EH (cell line): ENCODE measurements at regions not wholly inside any gene's neighbourhood (a gene's known extent, or its start where the extent isn't known, plus 50 kb on each side); places are given as distances from the start of the nearest gene placed in this dataset.

ENCODE experiments used
- DNase-seq: peaks from one replicate; pipeline ENCODE4 v3.0.0-alpha.2; 2015; ENCODE audit warnings: low read depth

- DNase-seq, result no peak
Measured at GRCh38 chr6:138550346-138550767, 51.1 kb upstream of the NHSL1 start.

- no peak for DNase-seq
Measured at GRCh38 chr6:138554146-138554545, 54.9 kb upstream of the NHSL1 start.

DNA sequence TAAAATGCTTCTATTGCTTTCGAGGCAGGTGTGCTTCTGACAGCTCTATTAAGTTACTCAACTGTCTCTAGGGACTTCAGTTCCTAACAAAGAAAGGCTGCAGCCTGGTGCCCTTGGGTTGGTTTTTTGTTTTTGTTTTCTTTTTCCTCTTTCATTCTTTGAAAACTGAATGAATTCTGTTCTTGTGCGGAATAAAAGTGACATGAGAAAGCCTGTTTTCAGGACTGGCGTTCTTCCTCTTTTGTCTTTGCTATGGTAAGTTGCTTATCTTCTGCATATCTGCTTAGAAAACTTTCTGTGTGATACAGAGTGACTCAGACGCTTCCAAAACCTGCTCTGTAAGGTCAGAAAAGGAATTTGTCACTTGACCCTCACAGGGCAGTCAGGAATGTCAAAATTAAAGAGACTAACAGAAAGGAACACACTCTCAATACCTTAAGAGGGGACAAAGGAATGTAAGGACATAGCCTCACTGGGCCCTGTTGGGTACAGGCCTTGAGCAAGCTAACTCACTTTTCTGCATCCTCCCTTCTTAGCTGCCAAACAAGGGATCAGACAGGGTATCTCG is 56.2 kb upstream of the NHSL1 start:
- DNase-seq, result peak; percentile 43

GRCh38 chr6:138557147-138557546 is 57.9 kb upstream of the NHSL1 start:
- DNase-seq, result no peak

DNA sequence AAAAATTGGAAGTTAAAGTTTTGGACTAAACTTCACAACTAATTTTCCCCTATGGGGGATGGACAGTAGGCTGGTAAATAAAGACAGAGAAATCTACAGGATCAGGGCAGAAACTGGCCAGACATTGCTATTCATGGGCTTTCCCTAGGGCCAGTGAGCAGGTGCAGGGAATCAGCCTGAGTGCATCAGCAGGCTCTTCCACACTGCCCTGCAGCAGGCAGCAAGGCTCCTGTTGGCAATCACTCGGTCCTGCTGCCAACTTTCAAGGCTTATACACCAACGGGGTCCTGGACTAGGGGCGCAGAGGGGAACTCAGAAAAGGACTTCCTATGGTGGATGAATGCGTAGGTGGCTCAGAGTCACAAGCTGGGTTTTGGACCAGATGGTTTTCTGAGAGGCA is 59.8 kb upstream of the NHSL1 start:
- no peak for DNase-seq

- no peak for DNase-seq
Measured at GRCh38 chr6:138560130-138560860, 61.0 kb upstream of the NHSL1 start.

DNA sequence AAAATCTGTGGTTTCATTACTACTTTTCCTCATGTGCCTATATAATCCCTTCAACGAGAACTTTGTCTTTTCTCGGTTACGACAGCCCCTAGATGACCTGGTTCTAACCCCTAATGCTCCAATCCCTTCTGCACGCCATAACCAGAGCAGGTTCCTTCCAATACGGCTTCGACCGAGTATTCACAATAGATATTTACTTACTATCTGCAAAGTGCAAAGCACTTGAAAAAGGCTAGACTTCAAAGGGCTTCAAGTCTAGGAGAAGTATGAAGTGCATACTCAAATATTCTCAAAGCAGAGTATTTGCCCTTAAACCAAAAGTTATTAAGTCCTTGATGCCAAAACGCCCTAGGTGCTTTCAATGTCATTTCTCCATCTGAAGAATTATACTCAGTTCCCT is 63.4 kb upstream of the NHSL1 start:
- no peak for DNase-seq

DNA sequence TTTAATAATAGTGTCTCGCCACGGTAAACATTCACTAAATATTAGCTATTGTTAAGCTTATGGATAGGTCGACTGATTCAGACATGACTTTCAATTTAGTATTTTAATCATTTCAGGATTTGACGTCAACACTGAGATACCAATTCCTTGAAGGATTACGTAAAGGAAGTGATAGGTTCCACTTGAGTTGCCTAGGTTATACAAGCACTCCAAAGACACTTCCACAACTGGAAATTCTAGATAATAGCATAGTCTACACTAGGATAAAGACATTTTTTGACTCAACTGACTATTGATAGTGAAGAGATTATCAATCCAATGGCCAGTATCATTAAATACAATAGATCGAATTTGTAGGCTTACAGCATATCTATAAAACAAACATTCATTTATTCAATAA is 63.9 kb upstream of the NHSL1 start:
- no peak for DNase-seq

GRCh38 chr6:138563650-138564049 is 64.4 kb upstream of the NHSL1 start:
- no peak for DNase-seq

- DNase-seq, result no peak
Measured at GRCh38 chr6:138564170-138564721, 65.0 kb upstream of the NHSL1 start.

DNA sequence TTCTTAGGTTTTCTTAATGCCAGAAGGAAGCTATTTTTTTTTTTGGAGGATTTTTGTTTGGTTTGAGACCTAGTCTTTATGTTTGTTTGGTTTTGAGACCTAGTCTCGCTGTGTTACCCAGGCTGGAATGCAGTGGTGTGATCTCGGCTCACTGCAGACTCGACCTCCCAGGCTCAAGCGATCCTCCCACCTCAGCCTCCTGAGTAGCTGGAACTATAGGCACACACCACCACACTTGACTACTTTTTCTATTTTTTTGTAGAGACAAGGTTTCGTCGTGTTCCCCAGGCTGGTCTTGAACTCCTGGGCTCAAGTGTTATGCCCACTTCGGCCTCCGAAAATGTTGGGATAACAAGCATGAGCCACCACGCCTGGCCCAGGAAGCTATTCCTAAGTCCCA is 67.8 kb upstream of the NHSL1 start:
- DNase-seq, result no peak

DNA sequence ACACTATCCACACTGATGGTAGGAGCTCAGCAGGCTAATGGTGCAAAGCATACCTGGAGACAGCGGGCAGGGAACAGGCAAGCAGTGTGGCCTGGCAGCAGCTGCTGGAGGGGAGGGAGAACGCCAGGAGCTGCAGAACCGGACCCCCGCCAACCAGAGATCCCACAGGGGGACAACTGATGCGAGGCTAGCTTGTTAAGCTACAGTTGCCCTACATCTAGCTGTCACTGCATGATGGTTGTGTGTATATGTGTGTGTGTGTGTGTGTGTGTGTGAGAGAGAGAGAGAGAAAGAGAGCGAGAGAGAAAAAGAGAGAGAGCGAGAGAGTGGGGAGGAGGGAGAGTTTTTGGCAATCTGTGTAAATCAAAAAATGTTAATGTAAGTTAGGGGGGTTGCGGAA is 69.7 kb upstream of the NHSL1 start:
- DNase-seq, result no peak

GRCh38 chr6:138569554-138569953 is 70.3 kb upstream of the NHSL1 start:
- DNase-seq, result no peak

GRCh38 chr6:138569970-138570724 is 70.9 kb upstream of the NHSL1 start:
- no peak for DNase-seq

GRCh38 chr6:138570725-138571029 is 71.4 kb upstream of the NHSL1 start:
- no peak for DNase-seq

DNA sequence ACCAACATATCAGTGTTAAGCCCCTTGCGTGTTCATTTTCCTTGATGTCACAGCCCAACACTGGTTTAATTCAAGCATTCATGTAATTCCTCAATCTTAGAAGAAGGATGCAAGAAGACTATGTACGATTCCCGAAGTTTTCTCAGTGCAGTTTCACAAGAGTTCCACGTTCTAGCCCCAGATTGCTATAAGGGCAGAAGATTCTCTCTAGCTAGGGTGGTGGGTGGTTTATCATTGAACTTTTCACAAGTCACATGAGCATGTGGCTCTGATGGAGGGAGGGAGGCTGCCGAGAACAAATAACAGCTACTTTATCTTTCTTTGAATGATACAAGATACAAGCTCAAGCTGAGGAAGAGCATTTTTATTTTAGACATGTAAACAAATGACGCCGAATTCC is 71.9 kb upstream of the NHSL1 start:
- DNase-seq, result no peak

- peak; percentile 24 for DNase-seq
Measured at GRCh38 chr6:138571585-138572166, 72.4 kb upstream of the NHSL1 start.

DNA sequence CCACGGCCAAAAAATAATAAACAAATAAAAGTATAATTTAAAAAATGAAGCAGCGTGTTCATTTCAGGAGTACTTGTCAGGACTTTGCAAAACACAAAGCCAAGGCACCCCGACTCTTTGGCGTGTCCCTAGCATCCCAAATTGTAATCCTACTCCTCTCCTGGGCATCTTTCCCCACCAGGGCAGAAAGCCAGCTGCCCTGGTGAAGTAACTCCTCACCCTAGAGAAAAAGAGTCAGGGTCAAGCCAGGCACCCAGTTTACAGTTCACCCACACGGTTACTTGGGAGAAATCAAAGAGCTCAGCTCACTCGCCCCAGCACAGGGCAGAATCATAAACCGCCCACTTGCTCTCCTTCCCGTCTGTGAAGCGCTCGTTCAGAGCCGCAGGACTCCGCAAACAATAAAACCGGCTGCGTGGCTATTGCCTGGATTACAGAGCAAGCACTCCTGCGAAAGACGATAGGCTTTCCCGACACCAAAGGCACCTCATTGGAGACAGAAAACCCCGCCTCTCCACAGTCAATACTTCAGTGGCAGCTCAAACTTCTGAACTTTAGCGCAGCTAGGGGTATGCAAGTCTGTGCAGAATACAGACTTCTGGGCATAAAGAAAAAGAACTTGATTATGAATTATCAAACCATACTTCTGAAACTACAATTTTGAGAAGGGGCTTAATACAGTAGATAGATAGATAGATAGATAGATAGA is 73.0 kb upstream of the NHSL1 start:
- peak; percentile 83 for DNase-seq

GRCh38 chr6:138572885-138573284 is 73.6 kb upstream of the NHSL1 start:
- DNase-seq, result no peak

DNA sequence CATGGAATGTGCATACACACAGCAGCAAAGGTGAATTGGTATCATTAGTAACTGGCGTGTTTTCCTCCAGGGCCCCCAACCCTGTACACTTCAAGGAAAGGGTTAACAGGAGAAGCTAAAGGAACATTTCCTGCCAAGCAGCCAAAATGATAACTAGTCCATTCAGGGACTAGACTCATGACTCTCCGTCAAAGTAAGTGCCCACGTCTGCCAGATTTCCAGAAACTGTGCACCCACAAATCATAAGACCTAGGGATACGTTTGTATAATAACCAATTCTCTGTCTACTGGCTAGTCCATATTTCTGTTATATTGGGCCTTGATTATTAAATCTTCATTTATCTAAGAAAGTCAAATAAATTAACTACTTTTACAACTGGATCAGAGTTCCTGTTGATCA is 76.0 kb upstream of the NHSL1 start:
- no peak for DNase-seq

GRCh38 chr6:138576313-138576712 is 77.0 kb upstream of the NHSL1 start:
- no peak for DNase-seq
